ENCODE measurements at regions not wholly inside any gene's neighbourhood (a gene's known extent, or its start where the extent isn't known, plus 50 kb on each side); places are given as distances from the start of the nearest gene placed in this dataset.

DNA sequence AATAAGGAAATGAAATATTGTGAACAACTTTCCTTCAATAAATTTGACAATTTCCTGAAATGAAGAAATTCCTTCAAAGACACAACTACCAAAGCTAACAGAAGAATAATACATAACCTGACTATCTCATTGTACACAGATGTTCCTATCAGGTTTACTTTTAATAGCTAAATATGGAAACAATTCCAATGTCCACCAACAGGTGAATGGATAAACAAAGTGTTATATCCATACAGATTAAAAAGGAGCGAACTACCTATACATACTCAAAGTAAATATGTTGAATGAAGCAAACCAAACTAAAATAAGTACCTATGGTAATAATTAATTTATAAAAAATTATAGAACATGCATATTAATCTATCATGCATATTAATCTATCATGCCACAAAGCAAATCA, 554.9 kb downstream of the PPP4R3C start (continued):
- no peak for TF ChIP-seq NRF1 (conservative IDR thresholded peaks at IDR 0.05; ENCODE audit: low read depth, low read length)
- TF ChIP-seq YY1 (IDR thresholded peaks at IDR 0.05; ENCODE audit: low read depth, low read length), result no peak

DNA sequence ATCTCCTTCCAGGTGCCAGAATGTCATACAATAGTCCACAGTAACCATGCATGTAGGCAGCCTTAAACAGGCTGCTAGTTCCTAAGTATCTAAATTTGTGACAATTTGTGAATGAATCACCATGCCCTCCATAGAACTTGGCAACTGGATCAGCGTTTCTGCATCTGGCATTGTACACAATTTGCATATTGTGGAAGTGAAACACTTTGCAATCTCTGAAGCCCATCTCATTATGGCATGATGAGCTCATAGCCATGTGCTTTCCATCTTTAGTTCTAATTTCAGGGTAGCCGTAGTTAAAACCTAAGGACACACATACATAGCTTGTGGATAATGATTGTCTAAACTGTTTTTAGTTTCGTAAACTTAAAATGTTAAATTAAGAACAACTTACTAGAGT, 573.6 kb downstream of the PPP4R3C start:
- no peak overlapping the region for H2AFZ ChIP-seq (ENCODE audit: control insufficient read depth, low read depth, low read length)
- TF ChIP-seq IRF5 (IDR thresholded peaks at IDR 0.05; ENCODE audit: borderline replicate concordance), result no peak
- TF ChIP-seq ATF7 (IDR thresholded peaks at IDR 0.05; ENCODE audit: low read depth), result peak; percentile 36; the same call in 1 of the 2 replicates
- TF ChIP-seq SPI1 (IDR thresholded peaks at IDR 0.05; ENCODE audit: borderline replicate concordance, insufficient read depth, low read depth, low read length), result 0 out of 2 replicates have a peak, but pooled peaks have one; percentile 22
- no peak for TF ChIP-seq STAT3 (IDR thresholded peaks at IDR 0.05; ENCODE audit: low read depth, low read length)
- no peak for TF ChIP-seq TARDBP (IDR thresholded peaks at IDR 0.05; ENCODE audit: borderline replicate concordance)
- H3K9me3 ChIP-seq (replicated peaks; ENCODE audit: control insufficient read depth, insufficient read depth, low read length), result no peaks in the 10 kb centered on the region; the same call in 2 of the 3 replicates
- no peaks in the 10 kb centered on the region for H3K36me3 ChIP-seq (ENCODE audit: control insufficient read depth in 2 of 2, insufficient read depth in 2 of 2, low read length in 1 of 2)
- DNase-seq (ENCODE audit: low read depth, low spot score) (no peak), FAIRE-seq (no peak), ATAC-seq (peak; percentile 81)
- no peaks in the 10 kb centered on the region for H3K79me2 ChIP-seq (ENCODE audit: control insufficient read depth, insufficient read depth, low read length)
- no peak overlapping the region for H3K4me3 ChIP-seq
- 13% methylated on average over 3 of the region's 3 CpGs for WGBS (ENCODE audit: insufficient coverage, insufficient replicate concordance, low lambda C conversion rate, missing lambda C conversion rate)
- CTCF ChIA-PET, result no interaction called here
- in situ Hi-C loops (cut with MboI) (no loop called here), intact Hi-C loops (cut with micrococcal nuclease; ENCODE audit: unreplicated experiment) (no loop called here)
- POLR2A ChIA-PET, result no interaction called here
- H4K20me1 ChIP-seq (ENCODE audit: control insufficient read depth, insufficient read depth), result no peaks in the 10 kb centered on the region
- H3K9ac ChIP-seq (ENCODE audit: control insufficient read depth, insufficient read depth, low read length), result no peak overlapping the region
- no peaks in the 10 kb centered on the region for H3K4me1 ChIP-seq (ENCODE audit: control insufficient read depth, insufficient read depth, low read length)
- no peaks in the 10 kb centered on the region; a peak in 1 of 4 replicates for H3K27me3 ChIP-seq (replicated peaks in 1 of 2; ENCODE audit: control insufficient read depth in 2 of 2, insufficient read depth in 2 of 2, low read length in 1 of 2)
- SMC1A ChIA-PET (ENCODE audit: uncharacterized antibody, unreplicated experiment), result interaction anchor here (0.6 to 1.0 kb wide), 2 partner anchors 18 to 33 kb away, joined by 3 to 4 read pairs; no protein-coding TSS in a partner anchor
- no peak overlapping the region for H3K27ac ChIP-seq (ENCODE audit: control insufficient read depth, insufficient read depth)
- RAD21 ChIA-PET (ENCODE audit: unreplicated experiment), result no interaction called here
- BruUV-seq (replicated peaks), result no TSS peak
- no peak overlapping the region for H3K4me2 ChIP-seq (ENCODE audit: control insufficient read depth, insufficient read depth)

Measured in GM12878 (cell line).